Colonic mucosa (tissue), 4 donors: ENCODE measurements at regions not wholly inside any gene's neighbourhood (a gene's known extent, or its start where the extent isn't known, plus 50 kb on each side); places are given as distances from the start of the nearest gene placed in this dataset.

Experiments used
- DNase-seq: peaks from one replicate; pipeline ENCODE4 v3.0.0-alpha.2; 2020
- H3K27ac ChIP-seq: fragments of 200-600 bp; one replicate; pipeline ENCODE4 v1.8.0; 2021
- H3K27me3 ChIP-seq: fragments of 200-600 bp; one replicate; pipeline ENCODE4 v1.8.0; 2021
- H3K36me3 ChIP-seq: fragments of 200-600 bp; one replicate; pipeline ENCODE4 v1.8.0; 2021
- H3K4me1 ChIP-seq: fragments of 200-600 bp; one replicate; pipeline ENCODE4 v1.8.0; 2021; ENCODE audit warnings: mild to moderate bottlenecking
- H3K4me3 ChIP-seq: fragments of 200-600 bp; one replicate; pipeline ENCODE4 v1.8.0; 2021
- H3K9ac ChIP-seq, 2 donors: one replicate each; pipeline ENCODE4 v1.7.0; 2013; ENCODE audit warnings: control low read depth in 2 of 2, low read depth in 2 of 2, low read length in 2 of 2
- H3K9me3 ChIP-seq: fragments of 200-600 bp; one replicate; pipeline ENCODE4 v1.8.0; 2021
- CTCF ChIP-seq: fragments of 200-600 bp; IDR thresholded peaks from one replicate; pipeline ENCODE4 v1.8.0; 2022; ENCODE audit warnings: antibody characterized with exemption, mild to moderate bottlenecking
- intact Hi-C: fragments of 100-400 bp; cut with DNase I; formaldehyde crosslinking; loops from one replicate; pipeline ENCODE4 v1.14.1; 2022
- donor health status: healthy.
- donor health status: DM: no; HTN: no; CAD: no.
- donor health status: DM: no; HTN: no; CAD: no.

GRCh38 chr10:120138689-120139088, 246.2 kb downstream of the SEC23IP start:
- Histone ChIP-seq H3K36me3 (no peaks in the 10 kb centered on the region), H3K27me3 (no peaks in the 10 kb centered on the region), H3K4me1 (no peaks in the 10 kb centered on the region), H3K27ac (no peak overlapping the region), H3K9me3 (no peaks in the 10 kb centered on the region), H3K4me3 (no peak overlapping the region), H3K9ac (no peak overlapping the region)
- TF ChIP-seq CTCF, result no peak
- DNase-seq, result no peak
- intact Hi-C loops, result no loop called here

- intact Hi-C loops, result no loop called here
- TF ChIP-seq CTCF, result no peak
Observed at GRCh38 chr10:120145107-120145506, 252.6 kb downstream of the SEC23IP start.

DNA sequence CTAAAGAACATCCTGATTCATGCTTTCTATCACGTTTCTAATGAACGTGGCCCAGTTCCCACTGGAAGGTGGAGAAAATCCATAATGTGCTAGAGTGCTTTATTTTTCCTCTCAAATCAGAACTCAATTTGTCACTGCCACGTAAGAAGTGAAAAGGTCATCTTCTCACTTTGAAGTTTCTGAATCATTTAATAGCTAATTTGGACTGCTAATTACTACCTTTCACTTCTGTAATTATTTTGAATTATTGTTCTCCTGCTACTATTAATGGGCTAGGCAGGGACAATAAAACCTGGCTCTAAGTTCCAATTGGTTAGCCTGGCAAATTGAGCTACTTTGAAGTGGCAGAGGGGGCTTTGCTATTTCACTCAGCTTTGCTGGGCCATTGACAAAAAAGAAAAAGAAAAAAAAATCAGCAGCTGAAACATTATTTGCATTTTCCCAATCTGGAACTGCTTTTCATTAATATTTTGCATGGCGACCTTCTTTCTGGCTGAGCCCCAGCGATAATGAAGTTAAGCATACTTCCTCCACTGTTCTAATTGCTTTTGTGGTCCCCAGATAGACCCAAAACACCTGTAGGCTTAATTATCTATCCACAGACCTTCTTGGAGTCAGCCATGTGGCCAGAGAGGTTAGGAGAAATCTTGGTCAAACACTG, 264.2 kb downstream of the SEC23IP start:
- Histone ChIP-seq H3K36me3 (no peaks in the 10 kb centered on the region), H3K9me3 (no peaks in the 10 kb centered on the region), H3K27ac (no peak overlapping the region), H3K4me3 (no peak overlapping the region), H3K9ac (no peak overlapping the region), H3K4me1 (no peaks in the 10 kb centered on the region), H3K27me3 (no peaks in the 10 kb centered on the region)
- DNase-seq, result no peak
- intact Hi-C loops, result no loop called here
- no peak for TF ChIP-seq CTCF

More at GRCh38 chr10:120145107-120145506, 252.6 kb downstream of the SEC23IP start:
- DNase-seq, result no peak
- no peaks in the 10 kb centered on the region for H3K36me3 ChIP-seq
- H3K27me3 ChIP-seq, result no peaks in the 10 kb centered on the region
- no peaks in the 10 kb centered on the region for H3K9me3 ChIP-seq
- no peaks in the 10 kb centered on the region for H3K4me1 ChIP-seq
- H3K4me3 ChIP-seq, result no peak overlapping the region
- no peak overlapping the region for H3K27ac ChIP-seq
- no peak overlapping the region for H3K9ac ChIP-seq

DNA sequence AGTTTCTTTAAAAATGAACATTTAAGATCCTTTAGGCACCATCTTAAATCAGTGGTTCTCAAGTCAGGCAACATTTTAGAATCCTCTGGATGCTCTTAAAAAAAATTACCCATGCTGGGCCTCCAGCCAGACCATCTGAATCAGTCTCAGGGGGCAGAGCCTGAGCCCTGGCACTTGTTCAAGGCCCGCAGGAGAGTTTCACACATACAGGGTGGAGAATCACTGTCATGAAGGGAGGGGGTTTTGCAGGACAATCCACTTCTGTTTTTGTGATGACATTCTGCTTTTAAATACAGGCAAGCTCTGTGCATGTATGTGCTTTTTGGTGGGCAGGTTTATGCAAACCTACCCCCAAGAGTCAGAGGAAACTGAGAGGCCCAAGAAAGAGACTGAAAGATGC, 268.6 kb downstream of the SEC23IP start:
- H3K9ac ChIP-seq, result no peak overlapping the region
- H3K4me1 ChIP-seq, result no peaks in the 10 kb centered on the region
- no peak overlapping the region for H3K27ac ChIP-seq
- intact Hi-C loops, result no loop called here
- no peaks in the 10 kb centered on the region for H3K9me3 ChIP-seq
- no peak for TF ChIP-seq CTCF
- H3K36me3 ChIP-seq, result no peaks in the 10 kb centered on the region
- no peak overlapping the region for H3K4me3 ChIP-seq
- no peak for DNase-seq
- no peaks in the 10 kb centered on the region for H3K27me3 ChIP-seq

DNA sequence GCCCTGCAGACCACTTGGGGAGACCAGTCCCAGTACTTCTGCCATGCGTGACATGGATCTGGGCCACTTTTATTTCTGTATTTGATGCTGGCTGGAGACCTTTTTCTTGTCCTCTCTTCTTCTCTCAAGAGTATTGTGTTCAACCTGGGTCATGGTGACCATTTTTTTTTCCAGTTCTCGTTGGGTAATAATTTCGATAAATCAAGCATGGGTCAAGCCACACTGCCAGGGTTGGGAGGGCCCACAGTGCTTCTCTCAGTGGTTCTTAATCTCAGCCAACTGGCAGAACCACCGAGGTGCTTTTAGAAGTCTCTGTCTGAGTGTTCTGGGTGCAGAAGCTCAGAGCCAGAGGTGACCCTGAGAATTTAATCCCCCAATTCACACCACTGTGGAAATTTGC, 269.9 kb downstream of the SEC23IP start:
- DNase-seq, result no peak
- intact Hi-C loops, result no loop called here
- no peaks in the 10 kb centered on the region for H3K36me3 ChIP-seq
- TF ChIP-seq CTCF, result no peak
- H3K9me3 ChIP-seq, result no peaks in the 10 kb centered on the region
- H3K4me3 ChIP-seq, result no peak overlapping the region
- no peak overlapping the region for H3K9ac ChIP-seq
- no peaks in the 10 kb centered on the region for H3K27me3 ChIP-seq
- no peaks in the 10 kb centered on the region for H3K4me1 ChIP-seq
- no peak overlapping the region for H3K27ac ChIP-seq
